SK-N-SH treated with all-trans-retinoic acid at 6 μM for 48 hours (cell line): ENCODE measurements at regions not wholly inside any gene's neighbourhood (a gene's known extent, or its start where the extent isn't known, plus 50 kb on each side); places are given as distances from the start of the nearest gene placed in this dataset.

ENCODE experiments used
- ARNTL ChIP-seq: fragments of 450-650 bp; formaldehyde crosslinking; IDR thresholded peaks from 2 replicates; pipeline ENCODE4 v1.5.0; 2020; ENCODE audit warnings: low read depth, mild to moderate bottlenecking, moderate library complexity, borderline replicate concordance
- CSDC2 ChIP-seq: fragments of 250-450 bp; sonication (Bioruptor Pico); IDR thresholded peaks from 2 replicates; pipeline ENCODE4 v1.5.0; 2020; ENCODE audit warnings: mild to moderate bottlenecking, moderate library complexity
- PATZ1 ChIP-seq: fragments of 250-450 bp; sonication (Bioruptor Pico); IDR thresholded peaks from 2 replicates; pipeline ENCODE4 v1.8.0; 2020; ENCODE audit warnings: mild to moderate bottlenecking, moderate library complexity, borderline replicate concordance
- POU6F1 ChIP-seq: fragments of 250-450 bp; sonication (Bioruptor Pico); IDR thresholded peaks from 2 replicates; pipeline ENCODE4 v1.8.0; 2021; ENCODE audit warnings: low read depth, mild to moderate bottlenecking, moderate library complexity, borderline replicate concordance

- TF ChIP-seq CSDC2 (CRISPR knock-in tag): no peak
- no peak for TF ChIP-seq PATZ1 (CRISPR knock-in tag)
- TF ChIP-seq ARNTL (CRISPR knock-in tag): no peak
- TF ChIP-seq POU6F1: no peak
These were observed 59.3 kb upstream of the BCO1 start for GRCh38 chr16:81179219-81179618.
